Ovary (tissue), 7 donors: ENCODE measurements at regions not wholly inside any gene's neighbourhood (a gene's known extent, or its start where the extent isn't known, plus 50 kb on each side); places are given as distances from the start of the nearest gene placed in this dataset.

Experiments used
- DNase-seq, 5 donors: peaks; one replicate each; pipeline ENCODE4 v3.0.0-alpha.2; 2019 to 2020
- H3K27ac ChIP-seq, 2 donors: fragments of 200-600 bp; one replicate each; pipeline versions ENCODE4 v1.5.1 to v1.8.0; 2019 to 2022
- H3K27me3 ChIP-seq: fragments of 200-600 bp; one replicate; pipeline ENCODE4 v1.8.0; 2022
- H3K36me3 ChIP-seq: fragments of 200-600 bp; sonication (generic); one replicate; pipeline ENCODE4 v1.5.1; 2019
- H3K4me1 ChIP-seq: one replicate; pipeline ENCODE4 v1.8.1; 2013; ENCODE audit warnings: mild to moderate bottlenecking, moderate library complexity; ENCODE audit not compliant: insufficient read depth
- H3K4me3 ChIP-seq: fragments of 200-600 bp; sonication (generic); one replicate; pipeline ENCODE4 v1.5.1; 2017
- H3K9me3 ChIP-seq, 2 donors: fragments of 200-600 bp in 1 of 2; sonication (generic) in 1 of 2; one replicate each; pipeline versions ENCODE4 v1.5.1 to v1.8.1; 2013 to 2019; ENCODE audit warnings: mild to moderate bottlenecking in 1 of 2, moderate library complexity in 1 of 2
- EP300 ChIP-seq: sonication (generic); formaldehyde crosslinking; IDR thresholded peaks from one replicate; pipeline ENCODE4 v1.6.1; 2017; ENCODE audit warnings: antibody characterized with exemption
- POLR2A ChIP-seq: fragments of 450-650 bp; IDR thresholded peaks from one replicate; pipeline ENCODE4 v1.6.1; 2017; ENCODE audit warnings: antibody characterized with exemption, mild to moderate bottlenecking, moderate library complexity
- WGBS, 3 donors: extraction: QIAGEN DNeasy Blood & Tissue Kit in 1 of 3; methylation state at CpG; one replicate each; pipeline versions ENCODE4 v1.1.5 to v1.1.7; 2013 to 2017; 5-methylcytosine and 5-hydroxymethylcytosine counted together
- intact Hi-C, 4 donors: fragments of 100-400 bp; cut with DNase I; formaldehyde crosslinking; loops; one replicate each; pipeline versions ENCODE4 v1.11.0 to v1.15.1; 2022 to 2023
- TF ChIP-seq, protein P1 (sequence below), 3 donors: fragments of 450-650 bp in 2 of 3; fragments of 200-600 bp in 1 of 3; IDR thresholded peaks; one replicate each; pipeline versions ENCODE4 v1.5.1 to v1.8.0; 2016 to 2022; ENCODE audit warnings: antibody characterized with exemption in 3 of 3, mild to moderate bottlenecking in 1 of 3
- donor health status: DM: no; HTN: no; CAD: no; lungs with moderate emphysema.
- donor health status: DM: no; HTN: no; CAD: no.
- donor health status: Bipolar disorder and iron deficiency.
- donor health status: DM: no; HTN: no; CAD: no.
- donor health status: DM: yes; HTN: yes; CAD: no.

DNA sequence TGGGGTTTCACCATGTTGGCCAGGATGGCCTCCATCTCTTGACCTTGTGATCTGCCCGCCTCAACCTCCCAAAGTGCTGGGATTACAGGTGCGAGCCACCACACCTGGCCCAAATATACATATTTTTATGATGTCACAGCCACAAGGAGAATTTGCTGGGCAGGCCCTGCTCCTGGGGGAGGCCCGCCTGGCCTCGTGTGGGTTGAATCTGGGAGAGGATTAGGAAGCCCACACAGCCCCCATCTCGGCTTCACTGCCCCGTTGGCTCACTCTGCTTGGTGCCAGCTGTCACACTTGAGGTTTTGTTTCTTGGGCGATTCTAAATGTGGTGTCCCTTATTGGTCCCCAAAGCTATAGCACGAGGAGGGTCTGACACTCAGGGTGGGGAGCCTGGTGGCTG is 335.7 kb upstream of the AJAP1 start:
- H3K4me3 ChIP-seq, result no peak overlapping the region
- H3K36me3 ChIP-seq, result no peaks in the 10 kb centered on the region
- H3K27ac ChIP-seq, result no peak overlapping the region
- H3K27me3 ChIP-seq, result no peaks in the 10 kb centered on the region
- peaks cover 0 to 6% of the 10 kb centered on the region in 2 donors for H3K9me3 ChIP-seq
- H3K4me1 ChIP-seq, result no peaks in the 10 kb centered on the region
- DNase-seq, result no peak
- TF ChIP-seq POLR2A (no peak), EP300 (no peak)
- TF ChIP-seq, protein P1, sequence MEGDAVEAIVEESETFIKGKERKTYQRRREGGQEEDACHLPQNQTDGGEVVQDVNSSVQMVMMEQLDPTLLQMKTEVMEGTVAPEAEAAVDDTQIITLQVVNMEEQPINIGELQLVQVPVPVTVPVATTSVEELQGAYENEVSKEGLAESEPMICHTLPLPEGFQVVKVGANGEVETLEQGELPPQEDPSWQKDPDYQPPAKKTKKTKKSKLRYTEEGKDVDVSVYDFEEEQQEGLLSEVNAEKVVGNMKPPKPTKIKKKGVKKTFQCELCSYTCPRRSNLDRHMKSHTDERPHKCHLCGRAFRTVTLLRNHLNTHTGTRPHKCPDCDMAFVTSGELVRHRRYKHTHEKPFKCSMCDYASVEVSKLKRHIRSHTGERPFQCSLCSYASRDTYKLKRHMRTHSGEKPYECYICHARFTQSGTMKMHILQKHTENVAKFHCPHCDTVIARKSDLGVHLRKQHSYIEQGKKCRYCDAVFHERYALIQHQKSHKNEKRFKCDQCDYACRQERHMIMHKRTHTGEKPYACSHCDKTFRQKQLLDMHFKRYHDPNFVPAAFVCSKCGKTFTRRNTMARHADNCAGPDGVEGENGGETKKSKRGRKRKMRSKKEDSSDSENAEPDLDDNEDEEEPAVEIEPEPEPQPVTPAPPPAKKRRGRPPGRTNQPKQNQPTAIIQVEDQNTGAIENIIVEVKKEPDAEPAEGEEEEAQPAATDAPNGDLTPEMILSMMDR (IDR thresholded peaks at IDR 0.05), result no peak
- intact Hi-C loops, result no loop called here
- WGBS, 3 donors, result 67 to 78% (median 74%) methylated on average over 7 to 8 of the region's 8 CpGs

DNA sequence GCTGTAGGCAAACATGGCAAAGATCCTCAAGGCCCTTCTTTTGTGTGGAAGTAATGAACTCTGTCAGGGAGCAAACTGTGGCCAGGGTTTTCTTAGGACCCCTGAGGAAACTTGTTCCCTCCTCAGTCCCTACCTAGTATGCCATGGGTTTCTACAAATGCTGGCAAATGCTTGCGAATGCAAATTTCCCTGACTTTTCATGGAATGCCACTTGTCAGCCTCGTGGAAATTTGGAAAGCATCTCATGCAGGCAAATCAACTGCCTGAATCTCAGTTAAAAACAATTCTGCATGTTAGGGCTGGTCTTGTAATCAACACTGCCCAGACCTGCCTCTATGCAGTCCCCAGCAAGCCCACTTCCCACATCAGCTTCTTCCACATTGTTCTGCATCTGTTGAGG is 334.9 kb upstream of the AJAP1 start:
- TF ChIP-seq, protein P1 (IDR thresholded peaks at IDR 0.05), result no peak
- no peak for TF ChIP-seq EP300
- no peak for TF ChIP-seq POLR2A
- Histone ChIP-seq H3K4me1 (no peaks in the 10 kb centered on the region), H3K36me3 (no peaks in the 10 kb centered on the region), H3K27me3 (no peaks in the 10 kb centered on the region), H3K9me3 (no peaks in the 10 kb centered on the region), H3K27ac (no peak overlapping the region), H3K4me3 (no peak overlapping the region)
- intact Hi-C loops, result no loop called here
- 47 to 68% (median 64%) methylated on average over 2 of the region's 2 CpGs for WGBS, 3 donors
- DNase-seq, result no peak

- DNase-seq, result no peak
- intact Hi-C loops, result no loop called here
- Histone ChIP-seq H3K4me1 (no peaks in the 10 kb centered on the region), H3K27me3 (no peaks in the 10 kb centered on the region), H3K27ac (no peak overlapping the region), H3K4me3 (no peak overlapping the region), H3K9me3 (no peaks in the 10 kb centered on the region), H3K36me3 (no peaks in the 10 kb centered on the region)
- TF ChIP-seq EP300, result no peak
- TF ChIP-seq, protein P1 (IDR thresholded peaks at IDR 0.05), result no peak
- TF ChIP-seq POLR2A, result no peak
- WGBS, 3 donors, result 46 to 63% (median 48%) methylated on average over 7 of the region's 7 CpGs
These were observed 331.5 kb upstream of the AJAP1 start for GRCh38 chr1:4322881-4323280.

DNA sequence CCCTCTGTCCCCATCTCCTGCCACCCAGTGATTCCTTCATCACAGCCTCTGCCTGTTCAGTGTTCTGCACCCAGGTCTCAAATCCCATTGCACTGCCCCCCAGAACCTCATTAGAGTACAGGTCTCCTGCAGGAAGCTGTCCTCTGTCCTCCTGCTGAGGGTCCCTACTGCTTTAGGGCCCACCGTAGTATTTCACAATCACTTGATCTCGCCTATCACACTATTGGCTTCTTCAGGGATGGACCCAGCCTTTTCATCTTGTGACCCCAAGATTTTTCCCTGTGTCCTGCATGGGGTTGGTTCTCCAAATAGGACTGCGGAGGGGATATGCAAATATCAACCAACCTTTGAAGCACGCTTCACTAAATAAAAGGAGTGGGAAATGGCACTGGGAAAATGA is 331.1 kb upstream of the AJAP1 start:
- TF ChIP-seq, protein P1 (IDR thresholded peaks at IDR 0.05), result no peak
- TF ChIP-seq EP300 (no peak), POLR2A (no peak)
- no peak overlapping the region for H3K4me3 ChIP-seq
- H3K27me3 ChIP-seq, result no peaks in the 10 kb centered on the region
- 83 to 87% (median 85%) methylated on average over 4 of the region's 4 CpGs for WGBS, 3 donors
- intact Hi-C loops, result no loop called here
- no peak overlapping the region for H3K27ac ChIP-seq
- no peaks in the 10 kb centered on the region for H3K9me3 ChIP-seq
- no peaks in the 10 kb centered on the region for H3K4me1 ChIP-seq
- DNase-seq, result no peak
- no peaks in the 10 kb centered on the region for H3K36me3 ChIP-seq

DNA sequence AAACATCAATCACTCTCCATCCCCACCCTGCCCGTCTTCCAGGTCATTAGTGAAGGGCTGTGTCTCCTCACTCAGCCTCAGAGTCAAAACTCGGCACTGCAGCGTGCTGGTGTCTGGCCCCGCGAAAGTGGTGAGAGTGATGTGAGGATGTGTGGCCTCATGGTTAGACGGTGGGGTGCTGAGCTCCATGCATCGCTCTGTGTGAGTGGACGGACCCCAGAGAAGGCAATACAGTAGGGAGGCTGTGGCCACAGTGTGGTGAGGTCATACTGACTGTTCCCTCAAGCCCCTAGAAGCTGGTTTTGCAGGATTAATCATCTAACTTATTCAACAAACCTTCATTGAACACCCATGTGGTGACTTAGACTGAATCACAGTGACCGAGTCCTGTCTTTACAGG is 329.9 kb upstream of the AJAP1 start:
- H3K4me3 ChIP-seq, result no peak overlapping the region
- H3K27ac ChIP-seq, result no peak overlapping the region
- intact Hi-C loops, result no loop called here
- no peaks in the 10 kb centered on the region for H3K27me3 ChIP-seq
- H3K9me3 ChIP-seq, result no peaks in the 10 kb centered on the region
- TF ChIP-seq EP300, result no peak
- TF ChIP-seq, protein P1 (IDR thresholded peaks at IDR 0.05), result no peak
- no peak for TF ChIP-seq POLR2A
- 75 to 82% (median 77%) methylated on average over 9 of the region's 9 CpGs for WGBS, 3 donors
- DNase-seq, result no peak
- no peaks in the 10 kb centered on the region for H3K36me3 ChIP-seq
- H3K4me1 ChIP-seq, result no peaks in the 10 kb centered on the region
